Pancreas (tissue), 10 donors: ENCODE measurements at regions not wholly inside any gene's neighbourhood (a gene's known extent, or its start where the extent isn't known, plus 50 kb on each side); places are given as distances from the start of the nearest gene placed in this dataset.

ENCODE experiments used
- ATAC-seq, 4 donors: fragments of 200-7000 bp; cut with Tn5 transposase; one replicate each; pipeline versions ENCODE4 v1.8.0 to v1.9.1; 2020; ENCODE audit warnings: mild to moderate bottlenecking in 4 of 4, moderate library complexity in 4 of 4
- DNase-seq, 6 donors: peaks; one replicate each; pipeline ENCODE4 v3.0.0-alpha.2; 2020
- FAIRE-seq: peaks from 2 replicates; lab custom pipeline; 2012; peaks lifted over from hg19 to GRCh38; lab: Jason Lieb, UNC
- H3K27ac ChIP-seq, 4 donors: fragments of 200-600 bp; sonication (generic); 1 replicate in 3 of 4; 2 replicates in 1 of 4; pipeline versions ENCODE4 v1.5.0 to v1.8.0; 2020
- H3K27me3 ChIP-seq, 4 donors: fragments of 200-600 bp; one replicate each; pipeline ENCODE4 v1.8.0; 2021
- H3K36me3 ChIP-seq, 3 donors: fragments of 200-600 bp; sonication (generic) in 1 of 3; one replicate each; pipeline versions ENCODE4 v1.5.0 to v1.8.0; 2020 to 2021
- H3K4me1 ChIP-seq, 3 donors: fragments of 200-600 bp; one replicate each; pipeline ENCODE4 v1.8.0; 2021
- H3K4me3 ChIP-seq, 4 donors: fragments of 200-600 bp; sonication (generic) in 2 of 4; one replicate each; pipeline versions ENCODE4 v1.5.0 to v1.8.0; 2020 to 2021
- H3K9me3 ChIP-seq, 4 donors: fragments of 200-600 bp; one replicate each; pipeline ENCODE4 v1.8.0; 2021
- WGBS, 2 donors: extraction: QIAGEN DNeasy Blood & Tissue Kit; methylation state at CpG; one replicate each; pipeline ENCODE4 v1.1.7; 2013; 5-methylcytosine and 5-hydroxymethylcytosine counted together
- intact Hi-C, 3 donors: fragments of 100-400 bp; cut with DNase I; formaldehyde crosslinking; loops; one replicate each; pipeline versions ENCODE4 v1.11.1 to v1.14.2; 2022
- TF ChIP-seq, protein P1 (sequence below), 4 donors: fragments of 200-600 bp; sonication (generic) in 3 of 4; IDR thresholded peaks; one replicate each; pipeline versions ENCODE4 v1.5.0 to v1.8.0; 2021; ENCODE audit warnings: antibody characterized with exemption in 4 of 4
- donor health status: healthy with polysubstance abuse.
- donor health status: DM: no; HTN: no; CAD: no; lungs with moderate emphysema.
- donor health status: DM: no; HTN: no; CAD: no.
- donor health status: control.
- donor health status: control.
- donor health status: Bipolar disorder and iron deficiency.
- donor health status: DM: yes; HTN: yes; CAD: no.
- donor health status: DM: no; HTN: no; CAD: no.
- donor health status: DM: no; HTN: no; CAD: no.
- donor health status: DM: yes; HTN: yes; CAD: no.

DNA sequence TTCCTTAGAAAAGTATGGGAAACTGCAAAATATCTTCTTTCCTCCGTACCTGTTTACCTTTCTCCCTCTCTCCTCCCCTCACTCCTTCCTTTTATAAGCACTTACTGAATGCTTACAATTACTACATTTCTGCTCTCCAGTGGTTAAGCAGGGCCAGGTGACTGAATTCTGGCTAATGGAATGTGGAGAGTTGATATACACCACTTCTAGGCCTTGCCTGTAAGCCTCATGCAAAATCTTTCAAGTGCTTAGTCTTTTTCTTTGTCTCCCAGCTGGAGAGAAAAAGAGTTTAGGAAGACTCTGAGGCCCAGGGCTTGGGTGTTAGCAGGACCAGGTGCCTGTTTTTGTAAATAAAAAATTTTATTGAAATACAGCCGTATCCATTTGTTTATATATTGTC lies 77.7 kb upstream of the CACNA1E start:
- H3K4me3 ChIP-seq: no peak overlapping the region
- H3K36me3 ChIP-seq: no peaks in the 10 kb centered on the region
- no peak overlapping the region for H3K27ac ChIP-seq
- ATAC-seq (no peak), FAIRE-seq (no peak), DNase-seq (no peak)
- TF ChIP-seq, protein P1, sequence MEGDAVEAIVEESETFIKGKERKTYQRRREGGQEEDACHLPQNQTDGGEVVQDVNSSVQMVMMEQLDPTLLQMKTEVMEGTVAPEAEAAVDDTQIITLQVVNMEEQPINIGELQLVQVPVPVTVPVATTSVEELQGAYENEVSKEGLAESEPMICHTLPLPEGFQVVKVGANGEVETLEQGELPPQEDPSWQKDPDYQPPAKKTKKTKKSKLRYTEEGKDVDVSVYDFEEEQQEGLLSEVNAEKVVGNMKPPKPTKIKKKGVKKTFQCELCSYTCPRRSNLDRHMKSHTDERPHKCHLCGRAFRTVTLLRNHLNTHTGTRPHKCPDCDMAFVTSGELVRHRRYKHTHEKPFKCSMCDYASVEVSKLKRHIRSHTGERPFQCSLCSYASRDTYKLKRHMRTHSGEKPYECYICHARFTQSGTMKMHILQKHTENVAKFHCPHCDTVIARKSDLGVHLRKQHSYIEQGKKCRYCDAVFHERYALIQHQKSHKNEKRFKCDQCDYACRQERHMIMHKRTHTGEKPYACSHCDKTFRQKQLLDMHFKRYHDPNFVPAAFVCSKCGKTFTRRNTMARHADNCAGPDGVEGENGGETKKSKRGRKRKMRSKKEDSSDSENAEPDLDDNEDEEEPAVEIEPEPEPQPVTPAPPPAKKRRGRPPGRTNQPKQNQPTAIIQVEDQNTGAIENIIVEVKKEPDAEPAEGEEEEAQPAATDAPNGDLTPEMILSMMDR (IDR thresholded peaks at IDR 0.05): no peak
- H3K27me3 ChIP-seq: no peaks in the 10 kb centered on the region
- H3K9me3 ChIP-seq: no peaks in the 10 kb centered on the region
- H3K4me1 ChIP-seq: no peaks in the 10 kb centered on the region
- intact Hi-C loops: no loop called here
- WGBS, 2 donors: 73 to 77% methylated on average over 2 of the region's 2 CpGs

DNA sequence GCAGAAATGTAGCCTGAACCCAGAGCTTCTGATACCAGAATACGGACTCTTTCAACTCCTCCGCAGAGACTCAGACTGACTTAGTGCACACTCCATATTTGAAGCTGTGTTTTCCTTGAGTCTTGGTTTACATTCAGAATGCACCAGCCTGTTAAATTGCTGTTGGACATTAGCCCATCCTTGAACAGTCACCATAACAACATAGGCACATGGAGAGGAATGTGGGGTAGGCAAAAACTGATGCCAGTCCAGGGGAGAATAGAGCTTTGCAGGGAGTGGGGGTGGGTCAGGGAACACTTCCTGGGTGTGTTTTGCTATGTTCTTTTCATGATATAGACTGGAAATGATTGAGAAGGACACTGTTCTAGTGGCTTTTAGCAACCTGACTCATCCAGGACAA lies 76.3 kb upstream of the CACNA1E start:
- no peak for FAIRE-seq
- intact Hi-C loops: no loop called here
- no peak for ATAC-seq
- Histone ChIP-seq H3K27ac (no peak overlapping the region), H3K9me3 (no peaks in the 10 kb centered on the region), H3K4me1 (no peaks in the 10 kb centered on the region), H3K4me3 (no peak overlapping the region), H3K36me3 (no peaks in the 10 kb centered on the region), H3K27me3 (no peaks in the 10 kb centered on the region)
- no peak for DNase-seq
- 92 to 98% methylated on average over 2 of the region's 2 CpGs for WGBS, 2 donors
- TF ChIP-seq, protein P1 (IDR thresholded peaks at IDR 0.05): no peak

DNA sequence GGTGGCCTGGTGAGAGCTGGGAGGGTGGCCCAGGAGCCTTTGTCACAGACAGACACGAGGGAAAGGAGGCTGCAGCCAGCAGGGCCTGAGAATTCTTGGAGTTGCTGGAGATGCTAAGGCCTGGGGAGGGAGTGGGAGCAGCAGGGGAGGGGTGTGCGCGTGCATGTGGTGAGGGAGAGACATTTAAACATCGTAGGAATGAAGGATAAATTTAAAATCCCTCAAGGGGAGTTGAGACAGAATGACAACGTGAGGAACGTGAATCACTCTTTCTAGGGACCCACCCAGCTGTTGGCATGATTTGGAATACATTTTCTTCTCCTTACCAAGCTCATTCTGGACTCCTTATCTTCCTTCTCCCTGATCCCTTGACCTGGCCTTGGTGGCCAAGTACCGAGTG lies 73.3 kb upstream of the CACNA1E start:
- WGBS, 2 donors: 54 to 63% methylated on average over 7 of the region's 7 CpGs
- Histone ChIP-seq H3K27me3 (no peaks in the 10 kb centered on the region), H3K4me3 (no peak overlapping the region), H3K4me1 (no peaks in the 10 kb centered on the region), H3K27ac (no peak overlapping the region), H3K9me3 (no peaks in the 10 kb centered on the region), H3K36me3 (no peaks in the 10 kb centered on the region)
- intact Hi-C loops: no loop called here
- TF ChIP-seq, protein P1 (IDR thresholded peaks at IDR 0.05): no peak
- ATAC-seq (no peak), FAIRE-seq (no peak), DNase-seq (no peak)

DNA sequence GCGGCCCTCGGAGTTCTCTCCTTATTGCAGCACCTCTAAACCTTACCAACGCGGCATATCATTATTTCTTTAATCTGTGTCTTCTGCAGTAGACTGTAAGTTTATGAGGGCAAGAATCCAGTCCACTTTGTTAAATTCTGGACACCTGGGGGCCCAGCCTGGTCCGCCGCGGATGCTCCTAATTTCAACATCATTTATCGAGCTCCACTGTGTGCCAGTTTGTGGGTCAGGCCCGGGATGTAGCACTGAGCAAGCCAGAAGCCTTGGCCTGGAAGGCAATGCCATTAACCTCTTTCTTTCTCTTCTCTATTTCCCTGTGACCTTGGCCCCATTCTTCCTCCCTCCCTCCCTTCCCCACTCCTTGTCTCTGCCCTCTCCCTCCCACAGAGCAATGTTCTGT lies 70.6 kb upstream of the CACNA1E start:
- intact Hi-C loops: no loop called here
- no peak for ATAC-seq
- Histone ChIP-seq H3K4me3 (no peak overlapping the region), H3K27me3 (no peaks in the 10 kb centered on the region), H3K27ac (no peak overlapping the region), H3K36me3 (no peaks in the 10 kb centered on the region), H3K4me1 (no peaks in the 10 kb centered on the region), H3K9me3 (no peaks in the 10 kb centered on the region)
- 85 to 91% methylated on average over 9 of the region's 9 CpGs for WGBS, 2 donors
- DNase-seq: no peak
- TF ChIP-seq, protein P1 (IDR thresholded peaks at IDR 0.05): no peak
- no peak for FAIRE-seq

DNA sequence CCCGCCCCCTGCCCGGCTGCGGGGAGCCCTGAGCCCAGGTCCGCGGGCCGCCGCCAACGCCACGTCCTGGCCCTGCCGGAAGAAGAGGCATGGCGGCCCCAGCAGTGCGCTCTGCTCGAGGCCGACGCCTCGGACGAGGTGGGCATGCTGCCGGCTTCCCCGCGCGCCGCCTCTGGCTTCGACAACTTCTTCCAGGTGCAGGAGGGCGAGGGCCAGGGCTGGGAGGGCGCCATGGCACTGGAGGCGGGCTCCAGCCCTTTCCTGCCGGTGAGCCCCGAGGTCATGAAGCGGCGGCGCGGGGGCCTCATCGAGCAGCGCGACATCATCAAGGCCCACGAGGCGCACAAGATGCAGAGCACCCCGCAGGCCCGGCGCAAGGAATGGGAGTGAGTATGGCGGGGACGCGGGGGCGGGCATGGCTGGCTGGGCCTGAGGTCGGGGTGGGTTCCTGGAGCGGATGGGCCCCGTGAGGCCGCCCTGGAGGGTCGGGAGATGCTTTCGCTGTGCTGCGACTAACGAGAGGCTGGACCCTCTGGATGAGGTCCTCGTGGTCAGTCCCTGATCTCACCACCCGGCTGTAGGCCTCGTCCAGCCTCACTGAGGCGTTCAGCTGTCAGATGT lies 70.0 kb upstream of the CACNA1E start:
- Histone ChIP-seq H3K27me3 (no peaks in the 10 kb centered on the region), H3K4me3 (no peak overlapping the region), H3K4me1 (no peaks in the 10 kb centered on the region), H3K27ac (no peak overlapping the region), H3K9me3 (no peaks in the 10 kb centered on the region), H3K36me3 (no peaks in the 10 kb centered on the region)
- FAIRE-seq: no peak
- intact Hi-C loops: no loop called here
- no peak for ATAC-seq
- TF ChIP-seq, protein P1 (IDR thresholded peaks at IDR 0.05): no peak
- WGBS, 2 donors: 86 to 87% methylated on average over 48 to 56 of the region's 56 CpGs
- DNase-seq: no peak
